ENCODE measurements at regions not wholly inside any gene's neighbourhood (a gene's known extent, or its start where the extent isn't known, plus 50 kb on each side); places are given as distances from the start of the nearest gene placed in this dataset.

DNA sequence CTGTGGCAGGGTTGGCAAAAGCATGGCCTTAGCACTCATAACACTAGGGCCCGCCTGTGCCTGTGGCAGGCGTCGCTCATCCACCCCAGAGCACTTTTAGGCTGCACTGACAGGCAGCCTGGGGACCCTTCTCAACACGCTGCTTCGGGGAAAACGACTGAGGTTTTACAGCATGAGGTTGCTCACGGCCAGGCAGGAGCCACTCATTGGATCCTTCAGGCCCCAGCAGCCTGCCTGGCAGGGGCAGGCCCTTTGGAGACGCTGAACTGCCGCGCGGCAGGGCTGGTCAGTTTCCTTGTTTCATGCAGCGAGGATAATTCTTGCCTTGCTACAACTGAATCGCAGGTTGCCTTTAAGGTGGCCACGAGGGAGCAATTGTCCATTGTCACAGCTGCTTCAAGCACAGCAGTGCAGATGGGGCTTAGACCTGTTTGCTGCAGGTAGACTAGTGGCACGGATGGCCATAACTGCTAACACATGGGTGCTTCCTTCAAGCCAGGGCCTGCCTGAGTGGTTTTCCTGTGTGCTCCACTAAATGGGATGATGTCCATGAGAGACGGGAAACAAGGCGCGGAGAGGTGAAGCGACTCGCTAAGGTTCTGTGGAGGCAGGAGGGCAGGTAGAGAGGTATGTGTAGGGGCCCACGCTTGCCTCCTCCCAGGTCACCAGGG, 49.9 kb upstream of the HS6ST1 start:
- no peak for DNase-seq (ENCODE audit: low spot score)

DNA sequence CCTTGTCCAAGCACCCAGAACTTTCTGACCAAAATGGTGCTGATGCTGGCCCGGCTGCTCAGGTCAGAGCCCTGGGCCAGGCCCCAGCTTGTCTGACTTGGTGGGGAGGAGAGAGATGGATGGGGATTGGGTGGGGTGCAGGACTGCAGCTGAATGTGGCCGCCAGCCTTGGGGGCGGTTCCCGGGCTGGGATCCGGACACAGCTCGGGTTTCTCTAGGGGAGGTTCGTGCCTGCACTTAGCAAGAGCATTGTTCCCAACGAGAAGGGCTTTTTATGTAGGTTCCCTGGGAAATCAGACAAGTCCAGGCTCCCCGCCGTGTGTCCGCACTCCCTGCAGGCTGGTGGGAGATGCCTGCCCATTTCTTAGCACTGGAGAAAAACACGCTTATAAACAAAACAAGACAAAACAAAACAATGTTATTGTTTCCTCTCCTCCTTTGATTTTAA, 50.5 kb upstream of the HS6ST1 start:
- no peak for DNase-seq (ENCODE audit: low spot score)

GRCh38 chr2:128369602-128370467, 51.2 kb upstream of the HS6ST1 start:
- no peak for DNase-seq (ENCODE audit: low spot score)

DNA sequence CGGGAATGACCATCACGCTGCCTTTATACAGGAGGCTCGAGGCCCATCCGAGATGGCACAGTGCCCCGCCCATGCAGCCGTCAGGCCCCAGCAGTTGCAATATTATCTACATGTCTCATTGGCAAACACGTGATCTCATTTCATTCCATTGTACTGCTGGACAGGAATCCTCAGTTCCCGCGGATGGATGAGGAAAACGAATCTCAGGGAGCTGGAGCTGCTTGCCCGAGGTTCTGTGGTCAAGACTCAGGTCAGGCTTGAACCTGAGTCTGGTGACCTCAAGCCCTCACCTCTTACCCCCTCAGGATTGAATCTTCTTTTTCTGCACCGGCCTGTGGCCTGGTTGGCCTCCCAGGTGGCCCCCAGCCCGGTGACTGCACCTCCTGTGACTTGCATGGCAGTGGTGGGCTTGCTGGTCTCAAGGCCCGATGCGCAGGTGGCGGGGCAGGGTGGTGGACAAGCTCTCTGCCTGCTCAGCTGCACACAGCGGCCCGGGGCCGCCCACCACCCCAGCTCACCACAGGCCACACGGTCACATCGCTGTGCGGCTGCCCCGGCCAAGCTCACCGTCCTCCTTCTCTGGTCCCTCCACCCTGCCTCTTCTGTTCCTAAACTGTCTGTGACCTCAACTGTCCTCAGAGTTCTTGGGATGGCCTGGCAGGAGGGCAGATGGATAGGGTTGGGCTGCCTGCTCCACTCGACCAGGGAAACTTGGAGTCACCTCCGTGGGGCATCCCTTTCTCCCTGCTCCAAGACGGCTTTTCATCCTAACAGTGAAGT, 52.0 kb upstream of the HS6ST1 start:
- DNase-seq (ENCODE audit: low spot score) = peak; percentile 6

DNA sequence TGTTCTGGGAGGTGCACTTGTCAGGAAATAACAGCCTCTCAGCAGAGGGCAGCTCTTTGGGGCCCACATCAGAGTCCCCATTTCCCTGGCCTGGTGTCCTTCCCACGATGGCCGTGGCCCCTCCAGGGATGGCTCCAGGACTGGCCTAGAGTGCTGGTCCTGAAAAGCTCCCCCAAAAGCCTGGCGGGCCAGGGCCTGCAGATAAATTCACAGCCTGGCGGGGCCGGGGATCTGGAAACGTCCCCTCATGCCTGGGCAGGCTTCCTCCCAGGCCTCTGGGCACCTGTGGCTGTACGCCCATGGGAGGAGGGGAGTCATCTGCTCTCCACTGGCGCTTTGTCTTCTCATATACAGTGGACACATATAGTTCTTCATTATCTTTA, 52.6 kb upstream of the HS6ST1 start:
- no peak for DNase-seq (ENCODE audit: low spot score)

- no peak for DNase-seq (ENCODE audit: low spot score)
Measured at GRCh38 chr2:128371648-128372345, 53.1 kb upstream of the HS6ST1 start.

DNA sequence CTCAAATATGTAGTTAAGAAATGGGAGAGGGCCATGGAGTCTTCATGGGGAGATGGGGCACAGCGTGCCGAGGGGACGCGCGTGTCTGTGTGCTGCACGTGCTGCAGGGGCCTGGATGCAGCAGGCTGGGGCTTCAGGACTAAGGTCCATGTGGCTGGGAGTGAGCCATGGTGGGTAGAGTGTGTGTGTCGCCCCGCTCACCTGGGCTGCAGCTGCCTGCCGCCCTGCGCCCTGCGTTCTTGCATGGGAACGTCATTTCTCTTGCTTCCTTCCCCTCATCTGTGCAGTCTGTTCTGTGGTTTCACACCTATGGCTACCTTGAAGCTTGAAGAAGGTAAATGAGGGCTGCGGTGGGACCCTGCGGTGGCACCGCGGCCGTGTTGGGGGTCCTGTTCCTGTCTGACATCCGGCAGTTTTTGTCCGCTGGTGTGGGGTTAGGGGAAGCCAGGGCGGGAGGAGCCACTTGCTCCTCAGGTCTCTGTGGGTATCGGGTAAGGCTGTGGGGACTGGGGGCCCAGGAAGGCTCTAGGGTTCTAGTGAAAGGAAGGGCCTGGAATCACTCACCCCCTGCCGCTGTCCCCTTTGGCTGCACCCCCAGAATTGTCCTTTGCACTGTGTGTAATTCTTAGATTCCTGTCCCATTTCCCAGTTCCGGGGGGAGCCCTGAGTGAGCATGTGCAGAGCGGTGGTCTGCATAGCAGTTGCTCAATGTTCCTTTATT, 54.1 kb upstream of the HS6ST1 start:
- DNase-seq (ENCODE audit: low spot score) = no peak

- no peak for DNase-seq (ENCODE audit: low spot score)
Measured at GRCh38 chr2:128373451-128374000, 54.9 kb upstream of the HS6ST1 start.

DNA sequence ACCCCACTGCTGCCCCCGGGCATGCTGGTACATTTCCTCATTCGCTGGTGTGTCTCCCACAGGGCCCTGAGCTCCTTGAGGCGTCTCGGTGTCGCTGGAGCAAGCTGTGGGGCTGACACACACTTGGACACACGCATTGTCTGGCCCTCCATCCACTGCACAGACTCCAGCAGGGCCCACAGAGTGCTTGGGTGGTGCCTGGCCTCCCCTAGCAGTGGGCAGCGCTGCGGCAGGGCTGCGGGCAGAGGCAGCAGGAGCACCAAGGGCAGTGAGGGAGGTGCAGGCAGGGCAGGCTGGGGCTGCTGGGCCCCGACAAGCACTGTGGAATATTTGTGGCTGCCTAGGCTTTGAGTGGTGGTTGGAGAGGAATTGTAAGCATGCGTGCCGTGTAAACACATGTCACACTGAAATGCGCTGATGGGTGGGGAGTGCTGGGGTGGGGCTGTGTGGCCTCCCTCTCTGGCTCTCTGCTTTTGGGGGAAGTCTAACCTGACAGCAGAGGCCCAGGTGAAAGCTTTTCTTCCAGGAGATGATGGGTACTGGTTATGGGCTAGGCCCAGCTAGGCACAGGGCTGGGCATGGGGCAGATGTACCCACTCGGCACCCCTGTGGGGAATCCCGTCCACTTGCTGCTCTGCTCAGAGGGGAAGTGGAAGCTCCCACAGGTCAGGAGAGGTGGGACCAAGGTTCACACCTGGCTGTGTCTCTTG, 55.5 kb upstream of the HS6ST1 start:
- peak; percentile 13 for DNase-seq (ENCODE audit: low spot score)

DNA sequence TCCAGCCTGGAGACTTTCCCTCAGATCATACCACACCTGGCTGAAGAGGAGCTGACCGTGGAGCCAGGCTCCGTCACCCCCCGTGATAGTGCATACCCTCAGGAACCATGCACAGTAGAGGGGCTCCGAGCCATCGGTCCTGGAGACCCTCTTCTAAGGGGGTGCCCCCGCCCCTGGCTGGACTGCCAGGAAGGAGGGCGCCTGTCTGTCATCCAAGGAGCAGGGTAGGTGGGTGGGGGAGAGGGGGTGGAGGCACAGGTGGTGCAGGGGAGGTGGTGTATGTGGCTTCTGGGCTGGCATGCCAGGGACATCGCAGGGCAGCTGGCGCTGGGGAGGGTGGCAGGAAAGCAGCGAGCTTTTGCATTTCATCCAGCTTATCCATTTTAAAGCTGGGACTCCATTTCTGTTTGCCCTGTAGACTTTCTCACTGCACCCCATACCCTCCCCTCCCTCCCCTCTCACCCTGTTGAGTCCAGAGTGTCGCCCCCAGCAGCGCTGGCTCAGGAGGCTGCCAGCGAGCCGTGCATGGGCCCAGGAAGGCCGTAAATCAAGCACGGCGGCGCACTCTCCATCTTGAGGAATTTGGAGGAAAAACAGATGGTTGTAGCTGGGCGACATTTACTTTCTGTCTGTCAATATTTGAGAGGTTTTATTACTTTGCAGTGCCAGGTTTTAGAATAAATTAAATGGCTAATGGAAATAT, 56.2 kb upstream of the HS6ST1 start:
- DNase-seq (ENCODE audit: low spot score) = no peak

DNA sequence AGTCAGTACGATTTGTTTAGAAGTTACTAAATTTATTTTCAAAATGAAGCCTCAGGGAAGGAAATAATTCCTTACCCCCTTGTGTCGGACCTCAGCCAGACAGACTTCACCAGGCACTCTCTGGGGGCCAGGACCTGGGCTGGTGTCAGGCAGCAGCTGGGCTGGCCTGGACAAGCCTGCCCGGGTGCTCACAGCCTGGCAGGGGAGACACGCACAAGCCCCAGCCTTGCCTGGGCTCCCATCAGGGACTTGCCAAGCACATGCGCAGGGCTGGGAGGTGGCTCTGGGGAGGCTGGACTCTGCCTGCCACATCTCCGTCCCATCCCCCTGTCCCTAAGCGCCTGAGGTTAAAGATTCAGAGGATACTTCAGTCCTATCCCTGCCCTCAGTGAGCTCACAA, 56.8 kb upstream of the HS6ST1 start:
- no peak for DNase-seq (ENCODE audit: low spot score)

- no peak for DNase-seq (ENCODE audit: low spot score)
Measured at GRCh38 chr2:128376241-128377041, 57.8 kb upstream of the HS6ST1 start.

DNA sequence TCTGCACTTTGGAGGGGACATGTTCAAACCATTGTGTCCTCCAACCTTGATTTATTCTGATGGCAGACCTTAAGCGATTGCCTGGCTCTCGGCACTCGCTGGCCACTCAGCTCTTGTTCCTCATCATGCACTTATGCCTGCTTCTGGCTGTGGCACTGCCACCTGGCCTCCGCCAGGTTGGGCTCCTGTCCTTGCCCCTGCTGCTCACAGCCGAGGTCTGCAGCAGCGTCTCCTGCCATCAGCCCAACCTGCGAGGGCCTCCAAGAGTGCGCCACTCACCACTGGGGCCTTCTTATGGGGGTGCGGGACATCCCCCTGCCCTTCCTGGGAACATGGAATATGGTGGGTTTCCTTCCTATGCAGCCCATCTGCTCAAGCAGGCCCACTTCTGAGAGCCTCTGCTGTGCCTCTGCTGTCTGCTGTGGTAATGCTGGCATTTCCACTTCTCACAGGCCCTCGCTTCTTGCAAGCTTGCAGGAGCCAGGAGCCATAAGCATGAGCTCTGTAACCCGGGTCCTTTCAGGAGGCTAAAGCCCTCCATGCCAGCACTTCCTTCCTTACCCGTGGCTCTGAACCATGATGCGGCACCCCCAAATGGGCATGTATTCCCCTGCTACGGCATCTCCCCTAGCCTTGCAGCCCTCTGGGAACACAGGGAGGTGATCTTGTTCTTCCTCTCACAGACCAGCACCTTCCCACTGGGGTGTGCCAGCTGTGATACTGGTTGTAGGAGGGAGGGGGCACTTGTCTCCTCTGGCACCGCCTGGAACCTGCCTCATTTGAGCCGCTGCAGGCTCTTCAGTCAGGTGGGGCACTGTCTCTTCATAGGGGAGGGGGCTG, 58.6 kb upstream of the HS6ST1 start:
- DNase-seq (ENCODE audit: low spot score) = no peak

- DNase-seq (ENCODE audit: low spot score) = no peak
Measured at GRCh38 chr2:128378231-128379020, 59.8 kb upstream of the HS6ST1 start.

GRCh38 chr2:128379021-128380015, 60.6 kb upstream of the HS6ST1 start:
- no peak for DNase-seq (ENCODE audit: low spot score)
